Loucy (cell line): ENCODE measurements at regions not wholly inside any gene's neighbourhood (a gene's known extent, or its start where the extent isn't known, plus 50 kb on each side); places are given as distances from the start of the nearest gene placed in this dataset.

Source experiments
- H2AFZ ChIP-seq: fragments of 200-600 bp; sonication (generic); 2 replicates; pipeline ENCODE4 v1.6.0; 2016; ENCODE audit warnings: antibody characterized with exemption, mild to moderate bottlenecking, low read length, moderate library complexity
- H3F3A ChIP-seq: fragments of 200-600 bp; 2 replicates; pipeline ENCODE4 v1.6.0; 2016; ENCODE audit warnings: antibody characterized with exemption, low read depth, mild to moderate bottlenecking
- H3K27me3 ChIP-seq: fragments of 200-600 bp; sonication (generic); 2 replicates; pipeline ENCODE4 v1.6.1; 2014; ENCODE audit warnings: low read length, mild to moderate bottlenecking; ENCODE audit not compliant: insufficient read depth, poor library complexity, severe bottlenecking
- H3K36me3 ChIP-seq: fragments of 200-600 bp; sonication (generic); 2 replicates; pipeline ENCODE4 v1.6.1; 2016; ENCODE audit warnings: low read length; ENCODE audit not compliant: insufficient read depth
- H3K4me1 ChIP-seq: fragments of 200-600 bp; sonication (generic); 2 replicates; pipeline ENCODE4 v1.5.1; 2014; ENCODE audit warnings: low read length, mild to moderate bottlenecking; ENCODE audit not compliant: insufficient read depth, poor library complexity, severe bottlenecking
- H3K4me2 ChIP-seq: fragments of 200-600 bp; sonication (generic); 2 replicates; pipeline ENCODE4 v1.6.0; 2014; ENCODE audit warnings: antibody characterized with exemption, low read length, low read depth, mild to moderate bottlenecking; ENCODE audit not compliant: poor library complexity, severe bottlenecking
- H3K4me3 ChIP-seq: fragments of 200-600 bp; sonication (generic); 2 replicates; pipeline ENCODE4 v1.5.1; 2014; ENCODE audit warnings: low read length, mild to moderate bottlenecking, mixed read lengths; ENCODE audit not compliant: poor library complexity, severe bottlenecking
- H3K79me2 ChIP-seq: fragments of 200-600 bp; sonication (generic); 2 replicates; pipeline ENCODE4 v1.6.1; 2014; ENCODE audit warnings: low read length; ENCODE audit not compliant: insufficient read depth
- H3K9ac ChIP-seq: fragments of 200-600 bp; sonication (generic); 2 replicates; pipeline ENCODE4 v1.6.0; 2014; ENCODE audit warnings: mild to moderate bottlenecking, low read depth, low read length, moderate library complexity; ENCODE audit not compliant: poor library complexity, severe bottlenecking
- H3K9me2 ChIP-seq: fragments of 200-600 bp; sonication (generic); replicated peaks from 2 replicates; pipeline ENCODE4 v1.6.1; 2016; ENCODE audit warnings: low read depth, low read length, mixed read lengths
- H3K9me3 ChIP-seq: fragments of 200-600 bp; sonication (generic); 2 replicates; pipeline ENCODE4 v1.6.1; 2014; ENCODE audit warnings: mild to moderate bottlenecking, antibody characterized with exemption, low read length, low read depth; ENCODE audit not compliant: insufficient read depth
- H4K20me1 ChIP-seq: fragments of 200-600 bp; sonication (generic); 2 replicates; pipeline ENCODE4 v1.6.0; 2014; ENCODE audit warnings: antibody characterized with exemption, low read length, mild to moderate bottlenecking; ENCODE audit not compliant: insufficient read depth, poor library complexity, severe bottlenecking
- EZH2phosphoT487 ChIP-seq: fragments of 200-600 bp; IDR thresholded peaks from 2 replicates; pipeline ENCODE4 v1.6.1; 2018; ENCODE audit warnings: antibody characterized with exemption, mild to moderate bottlenecking, moderate library complexity, borderline replicate concordance
- TF ChIP-seq, protein P1 (sequence below): fragments of 200-600 bp; sonication (generic); conservative IDR thresholded peaks from 2 replicates; pipeline ENCODE4 v1.5.1; 2014; ENCODE audit warnings: mild to moderate bottlenecking, antibody characterized with exemption, low read length

DNA sequence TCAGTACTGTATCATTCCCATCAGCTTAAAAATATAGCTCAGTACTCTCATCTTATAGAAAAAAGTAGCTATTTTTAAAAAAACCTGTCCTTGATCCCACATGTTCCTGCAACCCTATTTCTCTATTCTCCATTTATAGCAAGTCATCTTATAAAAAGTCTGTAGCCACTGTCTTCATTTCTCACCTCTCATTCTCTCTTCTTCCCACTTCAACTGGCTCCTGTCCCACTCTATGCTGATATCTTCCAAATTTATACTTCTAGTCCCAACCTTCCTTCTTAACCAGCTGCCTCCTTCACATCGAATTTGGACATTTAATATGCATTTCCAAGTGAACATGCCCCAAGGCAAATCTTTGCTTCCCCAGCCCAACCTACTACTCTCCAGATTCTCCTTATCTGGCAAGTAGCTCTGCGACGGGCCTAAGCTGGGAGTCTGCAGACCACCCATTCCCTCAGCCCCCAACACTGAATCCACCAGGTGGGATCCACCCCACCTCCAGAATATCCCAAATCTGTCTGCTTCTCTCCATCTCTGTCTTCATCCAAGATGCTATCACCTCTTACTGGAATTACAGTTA is 52.0 kb upstream of the TANC2 start:
- H3K79me2 ChIP-seq, result no peaks in the 10 kb centered on the region
- no peak overlapping the region for H3K9ac ChIP-seq
- no peak overlapping the region for H3K4me3 ChIP-seq

DNA sequence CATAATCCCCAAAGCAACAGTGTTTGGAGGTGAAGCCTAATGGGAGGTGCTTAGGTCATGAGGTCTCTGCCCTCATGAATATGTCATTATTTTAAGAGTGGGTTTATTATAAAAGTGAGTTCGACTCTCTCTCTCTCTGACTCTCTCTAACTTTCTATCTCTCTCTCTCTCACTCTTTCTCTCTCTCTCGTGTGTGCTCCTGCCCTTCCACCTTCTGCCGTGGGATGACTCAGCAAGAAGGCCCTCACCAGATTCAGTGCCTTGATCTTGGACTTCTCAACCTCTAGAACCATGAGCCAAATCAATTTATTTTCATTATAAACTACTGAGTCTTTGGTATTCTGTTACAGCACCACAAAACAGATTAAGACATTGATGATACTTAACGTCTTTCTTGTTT is 53.7 kb upstream of the TANC2 start:
- no peaks in the 10 kb centered on the region for H4K20me1 ChIP-seq
- TF ChIP-seq, protein P1, sequence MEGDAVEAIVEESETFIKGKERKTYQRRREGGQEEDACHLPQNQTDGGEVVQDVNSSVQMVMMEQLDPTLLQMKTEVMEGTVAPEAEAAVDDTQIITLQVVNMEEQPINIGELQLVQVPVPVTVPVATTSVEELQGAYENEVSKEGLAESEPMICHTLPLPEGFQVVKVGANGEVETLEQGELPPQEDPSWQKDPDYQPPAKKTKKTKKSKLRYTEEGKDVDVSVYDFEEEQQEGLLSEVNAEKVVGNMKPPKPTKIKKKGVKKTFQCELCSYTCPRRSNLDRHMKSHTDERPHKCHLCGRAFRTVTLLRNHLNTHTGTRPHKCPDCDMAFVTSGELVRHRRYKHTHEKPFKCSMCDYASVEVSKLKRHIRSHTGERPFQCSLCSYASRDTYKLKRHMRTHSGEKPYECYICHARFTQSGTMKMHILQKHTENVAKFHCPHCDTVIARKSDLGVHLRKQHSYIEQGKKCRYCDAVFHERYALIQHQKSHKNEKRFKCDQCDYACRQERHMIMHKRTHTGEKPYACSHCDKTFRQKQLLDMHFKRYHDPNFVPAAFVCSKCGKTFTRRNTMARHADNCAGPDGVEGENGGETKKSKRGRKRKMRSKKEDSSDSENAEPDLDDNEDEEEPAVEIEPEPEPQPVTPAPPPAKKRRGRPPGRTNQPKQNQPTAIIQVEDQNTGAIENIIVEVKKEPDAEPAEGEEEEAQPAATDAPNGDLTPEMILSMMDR, result no peak
- TF ChIP-seq EZH2phosphoT487, result no peak
- H3F3A ChIP-seq, result no peaks in the 10 kb centered on the region
- H3K27me3 ChIP-seq, result no peaks in the 10 kb centered on the region
- no peak overlapping the region for H3K9ac ChIP-seq
- no peaks in the 10 kb centered on the region for H3K9me3 ChIP-seq
- H3K79me2 ChIP-seq, result no peaks in the 10 kb centered on the region
- H3K4me1 ChIP-seq, result no peaks in the 10 kb centered on the region
- no peaks in the 10 kb centered on the region for H3K36me3 ChIP-seq
- H3K9me2 ChIP-seq, result no peaks in the 10 kb centered on the region
- H3K4me3 ChIP-seq, result no peak overlapping the region
- no peak overlapping the region for H2AFZ ChIP-seq
- no peak overlapping the region for H3K4me2 ChIP-seq

More for the DNA sequence above, 52.0 kb upstream of the TANC2 start:
- Histone ChIP-seq H2AFZ (no peak overlapping the region), H3K9me3 (no peaks in the 10 kb centered on the region), H3F3A (no peaks in the 10 kb centered on the region), H3K36me3 (no peaks in the 10 kb centered on the region), H3K4me1 (no peaks in the 10 kb centered on the region), H3K9me2 (no peaks in the 10 kb centered on the region), H3K27me3 (no peaks in the 10 kb centered on the region), H4K20me1 (no peaks in the 10 kb centered on the region), H3K4me2 (no peak overlapping the region)
- TF ChIP-seq, protein P1, result no peak
- TF ChIP-seq EZH2phosphoT487, result no peak

DNA sequence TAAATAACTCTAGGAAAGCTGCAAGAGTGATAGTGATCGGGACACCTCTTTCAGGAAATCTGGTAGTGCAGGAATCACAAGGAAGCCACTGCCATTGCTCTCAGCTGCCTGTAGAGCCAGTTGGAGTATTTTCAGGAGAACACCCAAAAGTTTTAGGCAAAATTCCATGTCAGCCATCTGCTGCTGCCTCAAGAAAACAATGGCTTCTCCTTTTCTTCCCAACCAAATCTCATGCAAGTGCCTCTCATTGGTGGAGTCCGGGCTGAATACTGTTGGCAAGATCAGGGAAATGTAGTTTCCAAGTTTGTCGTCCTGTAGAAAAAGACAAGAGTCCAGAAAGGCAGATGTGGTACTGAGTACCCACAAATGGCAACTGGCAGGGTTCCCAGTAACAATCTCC is 54.9 kb upstream of the TANC2 start:
- H3K27me3 ChIP-seq, result no peaks in the 10 kb centered on the region
- no peak overlapping the region for H3K4me2 ChIP-seq
- TF ChIP-seq, protein P1, result no peak
- no peak for TF ChIP-seq EZH2phosphoT487
- no peaks in the 10 kb centered on the region for H3K4me1 ChIP-seq
- no peaks in the 10 kb centered on the region for H3K36me3 ChIP-seq
- H3K9ac ChIP-seq, result no peak overlapping the region
- no peaks in the 10 kb centered on the region for H3F3A ChIP-seq
- H4K20me1 ChIP-seq, result no peaks in the 10 kb centered on the region
- H3K9me3 ChIP-seq, result no peaks in the 10 kb centered on the region
- no peaks in the 10 kb centered on the region for H3K9me2 ChIP-seq
- no peak overlapping the region for H2AFZ ChIP-seq
- H3K4me3 ChIP-seq, result no peak overlapping the region
- H3K79me2 ChIP-seq, result no peaks in the 10 kb centered on the region
